ENCODE measurements at regions not wholly inside any gene's neighbourhood (a gene's known extent, or its start where the extent isn't known, plus 50 kb on each side); places are given as distances from the start of the nearest gene placed in this dataset.

- no peak overlapping the region for H3K4me3 ChIP-seq (ENCODE audit: control insufficient read depth, low read depth, low read length)
- TF ChIP-seq CTCF (conservative IDR thresholded peaks at IDR 0.05; ENCODE audit: control insufficient read depth, insufficient read depth, low read depth, low read length), result no peak
- no peak for DNase-seq (ENCODE audit: low read depth)
Observed at GRCh38 chr10:64363687-64364086, 842.5 kb downstream of the REEP3 start.

DNA sequence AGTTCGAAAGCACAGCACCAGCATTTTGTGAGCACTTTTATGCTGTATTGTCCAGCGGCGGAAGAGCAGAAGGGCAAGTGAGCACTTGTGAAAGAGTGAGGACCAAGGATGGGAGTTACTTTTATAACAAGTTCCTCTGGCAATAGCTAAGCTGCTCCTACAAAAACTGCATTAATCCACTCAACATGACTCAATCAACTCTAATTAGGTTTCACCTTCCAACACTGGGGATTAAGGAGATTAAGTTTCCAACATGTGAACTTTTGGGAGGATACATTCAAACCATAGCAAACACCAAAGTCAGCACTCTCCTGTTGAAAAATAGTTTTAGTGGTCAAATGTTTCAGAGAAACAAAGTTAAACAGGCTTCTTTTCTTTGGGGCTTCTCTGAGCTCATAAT lies 844.5 kb downstream of the REEP3 start:
- H3K4me3 ChIP-seq (ENCODE audit: control insufficient read depth, low read depth, low read length), result no peak overlapping the region
- TF ChIP-seq CTCF (conservative IDR thresholded peaks at IDR 0.05; ENCODE audit: control insufficient read depth, insufficient read depth, low read depth, low read length), result no peak
- no peak for DNase-seq (ENCODE audit: low read depth)

DNA sequence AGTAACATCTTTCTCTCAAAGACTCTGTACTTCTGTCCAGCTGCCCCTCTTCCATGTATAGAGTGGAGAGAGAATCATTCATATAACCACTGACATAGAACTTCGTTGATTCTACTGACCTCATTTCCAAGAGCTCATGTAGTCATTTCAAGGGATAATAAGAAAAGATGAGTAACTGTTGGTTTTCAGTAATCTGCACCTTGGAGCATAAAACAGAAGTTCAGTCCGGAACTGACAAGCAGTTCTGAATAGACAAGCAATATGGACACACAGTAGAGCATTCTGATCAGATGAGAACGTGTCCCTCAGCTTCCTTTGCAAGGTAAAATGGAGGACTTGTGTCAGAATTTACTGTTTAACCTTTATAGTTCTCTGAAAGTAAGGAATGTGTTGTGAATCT lies 847.1 kb downstream of the REEP3 start:
- no peak for DNase-seq (ENCODE audit: low read depth)
- no peak overlapping the region for H3K4me3 ChIP-seq (ENCODE audit: control insufficient read depth, low read depth, low read length)
- TF ChIP-seq CTCF (conservative IDR thresholded peaks at IDR 0.05; ENCODE audit: control insufficient read depth, insufficient read depth, low read depth, low read length), result no peak

- H3K4me3 ChIP-seq (ENCODE audit: control insufficient read depth, low read depth, low read length), result no peak overlapping the region
- no peak for DNase-seq (ENCODE audit: low read depth)
- TF ChIP-seq CTCF (conservative IDR thresholded peaks at IDR 0.05; ENCODE audit: control insufficient read depth, insufficient read depth, low read depth, low read length), result no peak
Observed at GRCh38 chr10:64369885-64370773, 848.9 kb downstream of the REEP3 start.

DNA sequence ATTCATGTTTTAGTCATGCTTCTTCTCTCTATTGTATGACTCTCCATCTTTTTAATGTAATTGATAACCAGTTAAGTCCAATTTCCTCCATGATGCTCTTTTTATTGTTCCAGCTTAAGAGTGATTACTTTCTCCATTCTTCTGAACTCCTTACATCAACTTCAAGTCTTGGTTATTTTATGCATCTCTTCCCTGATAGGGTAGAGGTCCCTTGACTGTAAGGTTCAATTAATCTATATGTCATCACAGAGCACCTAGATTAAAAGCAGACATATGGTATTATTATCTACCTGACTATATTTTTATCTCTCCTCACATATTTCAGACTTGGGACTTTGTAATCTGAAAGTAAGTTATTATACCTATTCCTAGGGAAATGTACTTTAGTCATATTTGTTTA lies 853.1 kb downstream of the REEP3 start:
- TF ChIP-seq CTCF (conservative IDR thresholded peaks at IDR 0.05; ENCODE audit: control insufficient read depth, insufficient read depth, low read depth, low read length), result no peak
- H3K4me3 ChIP-seq (ENCODE audit: control insufficient read depth, low read depth, low read length), result no peak overlapping the region
- no peak for DNase-seq (ENCODE audit: low read depth)

DNA sequence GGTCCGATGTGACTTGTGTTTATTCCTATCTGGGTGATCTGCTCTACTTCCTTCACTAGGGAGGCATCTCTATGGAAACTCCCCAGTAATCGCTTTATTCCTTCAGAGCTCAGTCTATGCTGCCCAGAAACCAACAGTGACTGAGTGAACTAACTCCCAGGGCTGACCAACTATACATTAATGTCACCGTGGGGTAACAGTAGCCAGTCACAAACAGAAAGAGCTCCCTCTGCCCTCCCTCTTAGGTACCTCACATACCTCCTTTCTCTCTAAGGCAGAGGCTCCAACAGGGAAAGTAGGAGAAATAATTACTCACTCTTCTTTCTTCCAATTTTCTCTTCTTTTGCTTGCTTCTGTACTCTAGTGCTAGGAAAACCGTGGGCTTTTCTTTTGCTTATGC lies 855.0 kb downstream of the REEP3 start:
- H3K4me3 ChIP-seq (ENCODE audit: control insufficient read depth, low read depth, low read length), result no peak overlapping the region
- no peak for DNase-seq (ENCODE audit: low read depth)
- TF ChIP-seq CTCF (conservative IDR thresholded peaks at IDR 0.05; ENCODE audit: control insufficient read depth, insufficient read depth, low read depth, low read length), result no peak

Measured in fibroblast of mammary gland (primary cell).